GM18498 (cell line): ENCODE measurements at regions not wholly inside any gene's neighbourhood (a gene's known extent, or its start where the extent isn't known, plus 50 kb on each side); places are given as distances from the start of the nearest gene placed in this dataset.

Experiments
- ATAC-seq: cut with Tn5 transposase; IDR thresholded peaks from one replicate; pipeline ENCODE4 v1.9.1; 2021; ENCODE audit warnings: mild to moderate bottlenecking, moderate library complexity; ENCODE audit not compliant: unreplicated experiment

- ATAC-seq, result no peak
Measured at GRCh38 chr12:67211494-67211893, 57.7 kb upstream of the CAND1 start.

- no peak for ATAC-seq
Measured at GRCh38 chr12:67217647-67218046, 51.5 kb upstream of the CAND1 start.
